Left lung (tissue), 4 donors: ENCODE measurements at regions not wholly inside any gene's neighbourhood (a gene's known extent, or its start where the extent isn't known, plus 50 kb on each side); places are given as distances from the start of the nearest gene placed in this dataset.

Experiments
- ATAC-seq: fragments of 200-7000 bp; cut with Tn5 transposase; one replicate; pipeline ENCODE4 v1.9.1; 2020; ENCODE audit warnings: moderate library complexity
- DNase-seq, 4 donors: peaks; one replicate each; pipeline ENCODE4 v3.0.0-alpha.2; 2013 to 2020
- H3K27ac ChIP-seq, 2 donors: fragments of 200-600 bp; sonication (generic) in 1 of 2; one replicate each; pipeline versions ENCODE4 v1.5.0 to v1.8.0; 2020 to 2021
- H3K27me3 ChIP-seq, 2 donors: fragments of 200-600 bp; sonication (generic) in 1 of 2; one replicate each; pipeline versions ENCODE4 v1.5.0 to v1.8.0; 2020 to 2021
- H3K36me3 ChIP-seq, 2 donors: fragments of 200-600 bp; sonication (generic) in 1 of 2; one replicate each; pipeline versions ENCODE4 v1.5.0 to v1.8.0; 2020 to 2021
- H3K4me1 ChIP-seq, 2 donors: fragments of 200-600 bp; one replicate each; pipeline ENCODE4 v1.8.0; 2021
- H3K4me3 ChIP-seq, 2 donors: fragments of 200-600 bp; sonication (generic) in 1 of 2; one replicate each; pipeline versions ENCODE4 v1.5.0 to v1.8.0; 2020 to 2021; ENCODE audit warnings: mild to moderate bottlenecking in 1 of 2
- H3K9me3 ChIP-seq, 2 donors: fragments of 200-600 bp; sonication (generic) in 1 of 2; one replicate each; pipeline versions ENCODE4 v1.5.0 to v1.8.0; 2020 to 2021
- intact Hi-C, 2 donors: fragments of 100-400 bp; cut with DNase I; formaldehyde crosslinking; loops; one replicate each; pipeline versions ENCODE4 v1.11.2 to v1.14.2; 2022
- TF ChIP-seq, protein P1 (sequence below), 2 donors: fragments of 200-600 bp; sonication (generic) in 1 of 2; IDR thresholded peaks; one replicate each; pipeline versions ENCODE4 v1.5.0 to v1.8.0; 2021; ENCODE audit warnings: antibody characterized with exemption in 2 of 2
- donor health status: DM: no; HTN: yes; CAD: no.
- donor health status: DM: no; HTN: no; CAD: no.

DNA sequence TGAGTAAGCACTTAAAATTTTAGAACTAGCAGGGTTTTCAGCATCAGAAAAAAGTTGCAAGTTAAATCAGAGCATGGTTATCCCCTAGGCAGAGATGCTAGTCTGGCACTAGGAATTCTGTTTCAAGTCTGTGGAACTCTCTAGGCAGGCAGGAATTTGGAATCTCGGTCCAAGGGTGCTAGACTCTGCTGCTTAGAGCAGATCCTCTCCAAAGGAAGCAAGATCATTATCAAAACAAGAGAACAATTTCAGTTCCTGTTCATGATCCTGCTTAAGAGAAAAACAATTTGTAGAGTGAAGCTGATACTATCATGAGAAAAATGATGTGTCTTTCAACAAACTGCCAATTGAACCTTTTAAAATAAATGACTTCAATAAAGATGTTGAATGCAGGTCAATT is 420.7 kb downstream of the KIF4B start:
- no peak overlapping the region for H3K27ac ChIP-seq
- H3K36me3 ChIP-seq = no peaks in the 10 kb centered on the region
- H3K9me3 ChIP-seq = peaks cover 0 to 2% of the 10 kb centered on the region in 2 donors
- intact Hi-C loops = no loop called here
- no peak overlapping the region for H3K4me3 ChIP-seq
- no peak for ATAC-seq
- H3K27me3 ChIP-seq = no peaks in the 10 kb centered on the region
- no peaks in the 10 kb centered on the region for H3K4me1 ChIP-seq
- TF ChIP-seq, protein P1, sequence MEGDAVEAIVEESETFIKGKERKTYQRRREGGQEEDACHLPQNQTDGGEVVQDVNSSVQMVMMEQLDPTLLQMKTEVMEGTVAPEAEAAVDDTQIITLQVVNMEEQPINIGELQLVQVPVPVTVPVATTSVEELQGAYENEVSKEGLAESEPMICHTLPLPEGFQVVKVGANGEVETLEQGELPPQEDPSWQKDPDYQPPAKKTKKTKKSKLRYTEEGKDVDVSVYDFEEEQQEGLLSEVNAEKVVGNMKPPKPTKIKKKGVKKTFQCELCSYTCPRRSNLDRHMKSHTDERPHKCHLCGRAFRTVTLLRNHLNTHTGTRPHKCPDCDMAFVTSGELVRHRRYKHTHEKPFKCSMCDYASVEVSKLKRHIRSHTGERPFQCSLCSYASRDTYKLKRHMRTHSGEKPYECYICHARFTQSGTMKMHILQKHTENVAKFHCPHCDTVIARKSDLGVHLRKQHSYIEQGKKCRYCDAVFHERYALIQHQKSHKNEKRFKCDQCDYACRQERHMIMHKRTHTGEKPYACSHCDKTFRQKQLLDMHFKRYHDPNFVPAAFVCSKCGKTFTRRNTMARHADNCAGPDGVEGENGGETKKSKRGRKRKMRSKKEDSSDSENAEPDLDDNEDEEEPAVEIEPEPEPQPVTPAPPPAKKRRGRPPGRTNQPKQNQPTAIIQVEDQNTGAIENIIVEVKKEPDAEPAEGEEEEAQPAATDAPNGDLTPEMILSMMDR (IDR thresholded peaks at IDR 0.05) = no peak
- no peak for DNase-seq

DNA sequence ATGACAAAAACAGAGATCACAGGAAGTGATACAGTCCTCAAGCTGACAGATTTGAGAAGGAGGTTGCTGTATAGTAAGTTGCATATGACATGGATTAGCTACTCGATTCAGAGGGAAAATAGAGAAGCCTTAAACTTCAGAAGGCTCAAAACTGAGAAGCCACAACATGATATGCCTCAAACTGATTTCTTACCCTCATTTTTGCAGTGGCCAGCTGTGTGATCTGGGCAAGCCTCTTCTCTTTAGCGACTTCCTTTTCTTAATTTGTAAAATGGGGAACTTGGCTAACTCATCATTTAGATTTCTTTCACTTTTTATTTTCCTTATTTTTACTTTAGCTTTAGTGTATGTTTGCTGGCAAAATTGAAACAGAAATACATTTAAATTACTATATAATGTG is 421.1 kb downstream of the KIF4B start:
- TF ChIP-seq, protein P1 (IDR thresholded peaks at IDR 0.05) = no peak
- ATAC-seq (no peak), DNase-seq (no peak)
- H3K4me3 ChIP-seq = no peak overlapping the region
- H3K4me1 ChIP-seq = no peaks in the 10 kb centered on the region
- H3K27me3 ChIP-seq = no peaks in the 10 kb centered on the region
- intact Hi-C loops = no loop called here
- no peak overlapping the region for H3K27ac ChIP-seq
- H3K9me3 ChIP-seq = peaks cover 0 to 2% of the 10 kb centered on the region in 2 donors
- H3K36me3 ChIP-seq = no peaks in the 10 kb centered on the region

DNA sequence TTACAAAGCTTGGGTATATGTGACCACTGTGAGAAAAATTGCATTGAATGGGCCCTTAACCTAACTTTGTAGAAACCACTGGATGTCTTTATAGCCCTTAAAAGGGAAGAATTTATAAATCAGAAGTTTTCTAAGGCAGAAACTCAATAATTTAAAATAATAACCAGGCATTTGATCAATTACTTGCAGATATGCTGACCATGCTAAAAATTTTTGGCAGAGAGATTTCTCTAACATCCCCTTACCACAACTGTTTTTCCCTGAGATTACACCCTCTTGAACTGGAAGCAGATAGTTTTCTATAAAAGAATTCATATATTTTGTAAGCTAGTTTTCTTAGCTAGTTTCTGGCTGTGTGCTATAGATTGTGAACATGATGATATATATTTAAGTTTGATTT is 428.3 kb downstream of the KIF4B start:
- DNase-seq = no peak
- no peaks in the 10 kb centered on the region for H3K4me1 ChIP-seq
- H3K36me3 ChIP-seq = no peaks in the 10 kb centered on the region
- no peak for ATAC-seq
- H3K27ac ChIP-seq = no peak overlapping the region
- H3K27me3 ChIP-seq = no peaks in the 10 kb centered on the region
- TF ChIP-seq, protein P1 (IDR thresholded peaks at IDR 0.05) = no peak
- no peak overlapping the region for H3K4me3 ChIP-seq
- intact Hi-C loops = no loop called here
- peaks cover 0 to 2% of the 10 kb centered on the region in 2 donors for H3K9me3 ChIP-seq

DNA sequence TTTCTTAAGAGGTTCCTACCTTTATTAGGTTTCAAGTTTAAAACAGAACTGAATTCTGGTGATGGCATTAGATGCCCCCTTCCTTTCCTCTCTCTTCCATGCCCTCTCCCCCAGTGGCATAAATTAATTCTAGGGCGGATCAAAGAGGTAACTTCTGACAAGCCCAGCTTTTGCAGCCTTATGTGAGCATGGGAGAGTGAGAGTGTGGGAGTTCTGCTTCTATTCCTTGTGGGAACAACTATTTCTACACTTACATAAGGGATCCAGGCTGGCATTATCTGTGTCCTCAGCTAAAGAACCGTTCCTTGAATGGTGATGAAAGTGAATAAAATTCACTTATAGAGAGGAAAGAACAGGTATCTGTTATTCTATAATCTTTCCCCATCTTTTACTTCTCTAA is 437.6 kb downstream of the KIF4B start:
- H3K27ac ChIP-seq = no peak overlapping the region
- no peaks in the 10 kb centered on the region for H3K36me3 ChIP-seq
- ATAC-seq (no peak), DNase-seq (no peak)
- no peaks in the 10 kb centered on the region for H3K27me3 ChIP-seq
- no peaks in the 10 kb centered on the region for H3K9me3 ChIP-seq
- intact Hi-C loops = no loop called here
- TF ChIP-seq, protein P1 (IDR thresholded peaks at IDR 0.05) = no peak
- H3K4me1 ChIP-seq = no peaks in the 10 kb centered on the region
- no peak overlapping the region for H3K4me3 ChIP-seq

DNA sequence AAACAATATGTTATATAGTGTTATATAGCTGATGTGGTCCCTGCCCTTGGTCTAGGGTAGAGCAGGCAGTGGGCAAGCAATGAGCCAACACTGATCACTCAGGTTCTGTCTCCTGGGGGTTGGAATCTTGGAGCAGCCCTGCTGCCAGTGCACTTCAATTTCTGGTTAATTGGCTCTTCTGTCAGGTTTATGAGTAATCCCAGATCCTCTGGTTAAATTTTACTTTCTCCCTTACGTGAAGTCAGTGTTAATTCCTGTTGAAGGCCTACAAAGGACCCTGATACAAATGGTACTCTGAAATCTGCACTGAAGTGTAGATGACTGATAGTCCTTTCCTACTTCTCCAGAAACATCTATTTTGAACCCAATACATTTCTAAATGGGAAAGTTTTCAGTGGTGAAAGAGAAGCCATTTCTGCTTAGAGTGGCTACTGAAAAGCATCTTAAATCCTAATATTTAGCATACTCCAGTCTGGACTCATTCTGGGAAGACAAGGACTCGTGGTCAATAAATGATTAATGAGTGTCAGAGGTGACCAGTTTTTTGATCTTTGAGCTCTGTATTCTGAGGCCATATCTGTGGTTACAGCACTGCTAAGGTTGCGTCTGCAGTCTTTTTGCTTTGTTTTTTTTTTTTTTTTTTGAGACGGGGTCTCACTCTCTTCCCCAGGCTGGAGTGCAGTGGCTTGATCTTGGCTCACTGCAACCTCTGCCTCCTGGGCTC is 442.4 kb downstream of the KIF4B start:
- Histone ChIP-seq H3K36me3 (no peaks in the 10 kb centered on the region), H3K4me1 (no peaks in the 10 kb centered on the region), H3K4me3 (no peak overlapping the region), H3K27ac (no peak overlapping the region), H3K27me3 (no peaks in the 10 kb centered on the region), H3K9me3 (no peaks in the 10 kb centered on the region)
- intact Hi-C loops = no loop called here
- TF ChIP-seq, protein P1 (IDR thresholded peaks at IDR 0.05) = no peak
- DNase-seq (no peak), ATAC-seq (no peak)
